Type B pancreatic cell (in vitro differentiated cells): ENCODE measurements at regions not wholly inside any gene's neighbourhood (a gene's known extent, or its start where the extent isn't known, plus 50 kb on each side); places are given as distances from the start of the nearest gene placed in this dataset.
"Not testable (repeated sequence)": the region's sequence is repeated elsewhere in the genome, so short reads cannot be mapped to it uniquely, and the experiment has no call there.

ENCODE experiments used
- DNase-seq: peaks from one replicate; pipeline ENCODE4 v3.0.0; 2021; ENCODE audit warnings: mixed read lengths; ENCODE audit not compliant: unreplicated experiment; ENCODE audit errors: extremely low spot score
- H3K27ac Mint-ChIP-seq: 2 replicates; pipeline ENCODE4 v1.8.0; 2021; ENCODE audit warnings: mild to moderate bottlenecking, mixed read lengths
- H3K27me3 Mint-ChIP-seq: 2 replicates; pipeline ENCODE4 v1.8.0; 2021; ENCODE audit warnings: mixed read lengths
- H3K36me3 Mint-ChIP-seq: 2 replicates; pipeline ENCODE4 v1.8.0; 2021; ENCODE audit warnings: mixed read lengths
- H3K4me1 Mint-ChIP-seq: one replicate; pipeline ENCODE4 v1.8.0; 2021; ENCODE audit warnings: mixed read lengths; ENCODE audit not compliant: unreplicated experiment
- H3K4me3 Mint-ChIP-seq: 2 replicates; pipeline ENCODE4 v1.8.0; 2021; ENCODE audit warnings: mild to moderate bottlenecking, mixed read lengths
- H3K9me3 Mint-ChIP-seq: 2 replicates; pipeline ENCODE4 v1.8.0; 2021; ENCODE audit warnings: mixed read lengths
- TF ChIP-seq, protein P1 (sequence below): fragments of 200-600 bp; sonication (generic); conservative IDR thresholded peaks from 2 replicates; pipeline ENCODE4 v1.5.0; 2021; ENCODE audit warnings: antibody characterized with exemption, mild to moderate bottlenecking

DNA sequence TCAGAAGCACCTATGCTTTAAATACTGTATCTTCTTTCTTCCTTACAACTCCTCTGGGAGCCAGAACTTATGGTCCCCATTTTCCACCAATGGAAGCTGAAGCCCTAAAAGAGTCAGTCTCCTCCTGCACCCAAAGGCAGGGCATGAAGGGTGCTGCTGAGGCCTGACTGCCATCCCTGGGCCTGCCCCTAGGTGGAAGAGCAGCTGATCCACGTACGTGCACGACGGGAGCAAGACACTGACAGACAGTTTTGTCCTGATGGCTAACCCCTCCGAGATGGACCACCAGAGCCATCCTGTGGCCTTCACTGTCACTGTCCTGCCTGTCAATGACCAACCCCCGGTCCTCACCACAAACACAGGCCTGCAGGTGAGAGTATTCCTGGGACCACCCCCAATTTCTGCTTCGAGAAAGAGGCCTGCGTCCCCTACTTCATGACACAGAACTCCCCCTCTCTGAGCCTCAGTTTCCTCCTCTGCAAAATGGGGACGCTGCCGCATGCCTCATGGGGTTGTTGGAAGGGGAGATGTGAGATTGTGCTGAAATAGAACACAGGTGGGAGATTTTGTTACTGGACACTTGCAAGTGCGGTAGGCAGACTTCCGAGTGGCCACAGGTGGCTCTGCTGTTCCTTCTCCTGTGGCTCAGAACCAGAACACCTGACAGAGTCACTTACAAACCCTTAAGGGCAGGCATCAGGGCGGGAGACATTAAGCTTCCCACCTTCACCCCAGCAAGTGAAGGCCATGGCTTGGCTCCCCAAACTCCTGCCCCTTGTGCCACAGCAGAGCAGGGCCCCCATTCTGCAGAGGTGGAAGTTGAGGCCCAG, 175.4 kb downstream of the TBC1D2B start:
- no peak for DNase-seq
- H3K27me3 Mint-ChIP-seq, result no peaks in the 10 kb centered on the region
- H3K36me3 Mint-ChIP-seq, result no peaks in the 10 kb centered on the region

DNA sequence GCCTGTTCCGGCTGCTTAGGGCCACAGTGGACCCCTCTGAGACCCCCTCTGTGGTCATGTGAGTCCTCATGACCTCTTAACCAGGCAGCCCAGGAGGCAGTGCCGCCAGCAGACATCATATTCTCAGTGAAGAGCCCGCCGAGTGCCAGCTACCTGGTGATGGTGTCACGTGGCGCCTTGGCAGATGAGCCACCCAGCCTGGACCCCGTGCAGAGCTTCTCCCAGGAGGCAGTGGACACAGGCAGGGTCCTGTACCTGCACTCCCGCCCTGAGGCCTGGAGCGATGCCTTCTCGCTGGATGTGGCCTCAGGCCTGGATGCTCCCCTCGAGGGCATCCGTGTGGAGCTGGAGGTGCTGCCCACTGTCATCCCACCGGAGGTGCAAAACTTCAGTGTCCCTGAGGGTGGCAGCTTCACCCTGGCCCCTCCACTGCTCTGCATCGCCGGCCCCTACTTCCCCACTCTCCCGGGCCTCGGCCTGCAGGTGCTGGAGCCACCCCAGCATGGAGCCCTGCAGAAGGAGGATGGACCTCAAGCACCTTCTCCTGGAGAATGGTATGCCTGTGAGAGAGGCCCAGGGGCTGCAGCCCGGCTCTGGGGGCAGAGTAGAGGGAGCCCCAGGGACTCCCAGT, 176.1 kb downstream of the TBC1D2B start:
- DNase-seq, result no peak
- H3K27ac Mint-ChIP-seq, result no peak overlapping the region
- TF ChIP-seq, protein P1, sequence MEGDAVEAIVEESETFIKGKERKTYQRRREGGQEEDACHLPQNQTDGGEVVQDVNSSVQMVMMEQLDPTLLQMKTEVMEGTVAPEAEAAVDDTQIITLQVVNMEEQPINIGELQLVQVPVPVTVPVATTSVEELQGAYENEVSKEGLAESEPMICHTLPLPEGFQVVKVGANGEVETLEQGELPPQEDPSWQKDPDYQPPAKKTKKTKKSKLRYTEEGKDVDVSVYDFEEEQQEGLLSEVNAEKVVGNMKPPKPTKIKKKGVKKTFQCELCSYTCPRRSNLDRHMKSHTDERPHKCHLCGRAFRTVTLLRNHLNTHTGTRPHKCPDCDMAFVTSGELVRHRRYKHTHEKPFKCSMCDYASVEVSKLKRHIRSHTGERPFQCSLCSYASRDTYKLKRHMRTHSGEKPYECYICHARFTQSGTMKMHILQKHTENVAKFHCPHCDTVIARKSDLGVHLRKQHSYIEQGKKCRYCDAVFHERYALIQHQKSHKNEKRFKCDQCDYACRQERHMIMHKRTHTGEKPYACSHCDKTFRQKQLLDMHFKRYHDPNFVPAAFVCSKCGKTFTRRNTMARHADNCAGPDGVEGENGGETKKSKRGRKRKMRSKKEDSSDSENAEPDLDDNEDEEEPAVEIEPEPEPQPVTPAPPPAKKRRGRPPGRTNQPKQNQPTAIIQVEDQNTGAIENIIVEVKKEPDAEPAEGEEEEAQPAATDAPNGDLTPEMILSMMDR, result no peak
- H3K36me3 Mint-ChIP-seq, result no peaks in the 10 kb centered on the region
- H3K9me3 Mint-ChIP-seq, result no peaks in the 10 kb centered on the region
- H3K27me3 Mint-ChIP-seq, result no peaks in the 10 kb centered on the region
- no peaks in the 10 kb centered on the region for H3K4me1 Mint-ChIP-seq
- H3K4me3 Mint-ChIP-seq, result no peak overlapping the region

More for the DNA sequence above, 175.4 kb downstream of the TBC1D2B start:
- H3K4me3 Mint-ChIP-seq, result no peak overlapping the region
- no peaks in the 10 kb centered on the region for H3K4me1 Mint-ChIP-seq
- no peak overlapping the region for H3K27ac Mint-ChIP-seq
- TF ChIP-seq, protein P1, result peak; percentile 44
- no peaks in the 10 kb centered on the region for H3K9me3 Mint-ChIP-seq

DNA sequence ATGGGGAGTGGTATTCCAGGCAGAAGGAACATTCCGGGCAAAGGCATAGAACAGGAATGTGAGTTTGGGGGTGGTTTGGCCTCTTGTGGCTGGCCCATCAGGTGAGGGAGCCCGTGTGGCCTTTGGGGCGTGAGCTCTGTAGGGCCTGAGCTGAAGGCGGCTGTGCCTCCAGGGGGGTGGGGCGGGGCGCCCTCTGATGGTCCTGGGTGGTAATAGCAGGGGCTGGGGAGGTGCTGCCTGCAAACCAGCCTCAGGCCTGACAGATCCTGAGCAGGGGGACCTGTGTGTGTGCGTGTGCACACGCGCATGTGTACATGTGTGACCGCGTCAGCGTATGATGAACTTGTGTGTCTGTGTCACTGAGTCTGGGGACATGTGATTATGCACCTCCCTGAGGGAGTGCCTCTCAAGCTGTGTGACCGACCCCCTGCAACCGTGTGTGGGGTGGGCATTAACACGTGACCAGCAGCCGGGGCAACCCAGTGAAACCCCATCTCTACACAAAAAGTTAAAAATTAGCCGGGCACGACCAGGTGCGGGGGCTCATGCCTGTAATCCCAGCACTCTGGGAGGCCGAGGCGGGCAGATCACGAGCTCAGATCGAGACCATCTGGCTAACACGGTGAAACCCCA, 177.1 kb downstream of the TBC1D2B start:
- DNase-seq, H3K27ac Mint-ChIP-seq, H3K36me3 Mint-ChIP-seq, H3K9me3 Mint-ChIP-seq, H3K4me1 Mint-ChIP-seq, H3K27me3 Mint-ChIP-seq, H3K4me3 Mint-ChIP-seq: not testable (repeated sequence)
- TF ChIP-seq, protein P1, result peak; percentile 67

DNA sequence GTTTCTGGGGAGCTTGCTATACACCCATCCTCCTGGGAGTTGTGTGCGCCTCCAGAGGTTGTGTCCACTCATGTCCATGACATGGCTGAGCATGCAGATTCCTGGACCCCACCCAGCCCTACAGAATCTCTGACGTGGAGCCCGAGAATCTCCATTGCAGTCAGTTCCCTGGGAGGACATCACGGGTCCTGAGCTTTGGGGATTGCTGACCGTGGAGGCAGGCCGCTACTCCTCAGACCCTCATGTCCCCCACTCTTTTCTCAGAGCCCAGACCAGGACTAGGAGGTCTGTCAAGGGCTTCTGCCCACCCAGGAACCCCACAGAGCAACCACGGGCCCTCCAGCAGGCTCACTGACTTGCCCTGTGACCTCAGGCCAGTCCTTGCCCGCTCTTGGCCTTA, 177.7 kb downstream of the TBC1D2B start:
- not testable (repeated sequence) for H3K4me1 Mint-ChIP-seq, H3K36me3 Mint-ChIP-seq, H3K27me3 Mint-ChIP-seq, H3K4me3 Mint-ChIP-seq, DNase-seq, H3K9me3 Mint-ChIP-seq, H3K27ac Mint-ChIP-seq

DNA sequence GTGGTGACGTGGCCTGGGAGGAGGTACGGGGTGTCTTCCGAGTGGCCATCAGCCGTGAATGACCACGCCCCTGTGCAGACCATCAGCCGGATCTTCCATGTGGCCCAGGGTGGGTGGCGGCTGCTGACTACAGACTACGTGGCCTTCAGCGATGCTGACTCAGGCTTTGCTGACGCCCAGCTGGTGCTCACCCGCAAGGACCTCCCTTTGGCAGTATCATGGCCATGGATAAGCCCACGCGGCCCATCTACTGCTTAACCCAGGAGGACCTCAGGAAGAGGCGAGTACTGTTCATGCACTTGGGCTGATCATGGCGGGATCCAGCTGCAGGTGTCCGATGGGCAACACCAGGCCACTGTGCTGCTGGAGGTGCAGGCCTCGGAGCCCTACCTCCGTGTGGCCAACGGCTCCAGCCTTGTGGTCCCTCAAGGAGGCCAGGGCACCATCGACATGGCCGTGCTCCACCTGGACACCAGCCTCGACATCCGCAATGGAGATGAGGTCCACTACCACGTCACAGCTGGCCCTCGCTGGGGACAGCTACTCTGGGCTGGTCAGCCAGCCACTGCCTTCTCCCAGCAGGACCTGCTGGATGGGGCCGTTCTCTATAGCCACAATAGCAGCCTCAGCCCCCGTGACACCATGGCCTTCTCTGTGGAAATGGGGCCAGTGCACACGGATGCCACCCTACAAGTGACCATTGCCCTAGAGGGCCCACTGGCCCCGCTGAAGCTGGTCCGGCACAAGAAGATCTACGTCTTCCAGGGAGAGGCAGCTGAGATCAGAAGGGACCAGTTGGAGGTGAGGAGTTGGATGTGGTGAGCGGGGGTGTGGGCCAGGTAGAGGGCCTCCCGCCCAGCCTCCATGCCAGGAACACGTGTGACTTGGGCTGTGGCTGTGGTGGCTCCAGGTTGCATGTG, 178.4 kb downstream of the TBC1D2B start:
- DNase-seq, result no peak
- no peaks in the 10 kb centered on the region for H3K36me3 Mint-ChIP-seq
- no peaks in the 10 kb centered on the region for H3K9me3 Mint-ChIP-seq
- H3K27ac Mint-ChIP-seq, result no peak overlapping the region
- H3K27me3 Mint-ChIP-seq, result peaks cover 4% of the 10 kb centered on the region
- H3K4me1 Mint-ChIP-seq, result peaks cover 5% of the 10 kb centered on the region
- H3K4me3 Mint-ChIP-seq, result no peak overlapping the region
- TF ChIP-seq, protein P1, result no peak
